ENCODE measurements at regions not wholly inside any gene's neighbourhood (a gene's known extent, or its start where the extent isn't known, plus 50 kb on each side); places are given as distances from the start of the nearest gene placed in this dataset.
A peak's percentile ranks its signal among the peaks of the same experiment; 100 is the strongest.

GRCh38 chr6:43893073-43893472 is 123.1 kb downstream of the VEGFA start:
- 91 to 95% methylated on average over 8 of the region's 8 CpGs for WGBS, 2 donors
- H3K9me3 ChIP-seq: no peaks in the 10 kb centered on the region
- no peaks in the 10 kb centered on the region for H3K4me1 ChIP-seq
- intact Hi-C loops (cut with DNase I): no loop called here
- no peak for TF ChIP-seq POLR2A (IDR thresholded peaks at IDR 0.05)
- no peak for TF ChIP-seq POLR2AphosphoS5 (IDR thresholded peaks at IDR 0.05)
- no peak for TF ChIP-seq EP300 (IDR thresholded peaks at IDR 0.05)
- TF ChIP-seq CTCF (IDR thresholded peaks at IDR 0.05): no peak
- H3K4me3 ChIP-seq: no peak overlapping the region
- H3K36me3 ChIP-seq: no peaks in the 10 kb centered on the region
- peak; percentile 50 for DNase-seq
- H3K27ac ChIP-seq: no peak overlapping the region
- peaks cover 0 to 3% (median 0%) of the 10 kb centered on the region in 3 donors for H3K27me3 ChIP-seq

GRCh38 chr6:43891072-43891870 is 121.3 kb downstream of the VEGFA start:
- TF ChIP-seq POLR2AphosphoS5 (IDR thresholded peaks at IDR 0.05): no peak
- TF ChIP-seq EP300 (IDR thresholded peaks at IDR 0.05): no peak
- TF ChIP-seq POLR2A (IDR thresholded peaks at IDR 0.05): no peak
- no peak for TF ChIP-seq CTCF (IDR thresholded peaks at IDR 0.05)
- Histone ChIP-seq H3K4me3 (no peak overlapping the region), H3K36me3 (no peaks in the 10 kb centered on the region), H3K27ac (no peak overlapping the region), H3K9me3 (no peaks in the 10 kb centered on the region), H3K27me3 (peaks cover 0 to 3% (median 0%) of the 10 kb centered on the region in 3 donors), H3K4me1 (no peaks in the 10 kb centered on the region)
- no peak for DNase-seq
- WGBS, 2 donors: 58 to 76% methylated on average over 25 of the region's 25 CpGs
- intact Hi-C loops (cut with DNase I): no loop called here

GRCh38 chr6:43890197-43891062 is 120.4 kb downstream of the VEGFA start:
- Histone ChIP-seq H3K9me3 (no peaks in the 10 kb centered on the region), H3K36me3 (no peaks in the 10 kb centered on the region), H3K4me1 (no peaks in the 10 kb centered on the region), H3K27ac (no peak overlapping the region), H3K4me3 (no peak overlapping the region), H3K27me3 (peaks cover 0 to 3% (median 0%) of the 10 kb centered on the region in 3 donors)
- no peak for DNase-seq
- no peak for TF ChIP-seq POLR2A (IDR thresholded peaks at IDR 0.05)
- no peak for TF ChIP-seq EP300 (IDR thresholded peaks at IDR 0.05)
- TF ChIP-seq POLR2AphosphoS5 (IDR thresholded peaks at IDR 0.05): no peak
- TF ChIP-seq CTCF (IDR thresholded peaks at IDR 0.05): no peak
- 78 to 82% methylated on average over 17 of the region's 17 CpGs for WGBS, 2 donors
- intact Hi-C loops (cut with DNase I): no loop called here

- Histone ChIP-seq H3K27ac (no peak overlapping the region), H3K4me3 (no peak overlapping the region), H3K4me1 (no peaks in the 10 kb centered on the region), H3K36me3 (no peaks in the 10 kb centered on the region), H3K27me3 (peaks cover 0 to 3% (median 0%) of the 10 kb centered on the region in 3 donors), H3K9me3 (no peaks in the 10 kb centered on the region)
- WGBS, 2 donors: 53 to 84% methylated on average over 17 of the region's 17 CpGs
- no peak for TF ChIP-seq EP300 (IDR thresholded peaks at IDR 0.05)
- no peak for TF ChIP-seq POLR2AphosphoS5 (IDR thresholded peaks at IDR 0.05)
- no peak for TF ChIP-seq POLR2A (IDR thresholded peaks at IDR 0.05)
- TF ChIP-seq CTCF (IDR thresholded peaks at IDR 0.05): no peak
- intact Hi-C loops (cut with DNase I): no loop called here
- no peak for DNase-seq
Measured at GRCh38 chr6:43887906-43888683, 118.1 kb downstream of the VEGFA start.

All from sigmoid colon (tissue), 6 donors.